GM18861 (cell line): ENCODE measurements at regions not wholly inside any gene's neighbourhood (a gene's known extent, or its start where the extent isn't known, plus 50 kb on each side); places are given as distances from the start of the nearest gene placed in this dataset.

ENCODE experiments used
- ATAC-seq: cut with Tn5 transposase; IDR thresholded peaks from one replicate; pipeline ENCODE4 v1.9.1; 2021; ENCODE audit not compliant: unreplicated experiment

GRCh38 chr15:47177177-47177576 is 540.1 kb upstream of the SEMA6D start:
- ATAC-seq, result no peak

- ATAC-seq, result no peak
Measured at GRCh38 chr15:47179988-47180387, 537.3 kb upstream of the SEMA6D start.

GRCh38 chr15:47182818-47183217 is 534.5 kb upstream of the SEMA6D start:
- no peak for ATAC-seq

GRCh38 chr15:47184003-47184907 is 533.0 kb upstream of the SEMA6D start:
- ATAC-seq, result no peak

- ATAC-seq, result no peak
Measured at GRCh38 chr15:47184908-47185801, 532.1 kb upstream of the SEMA6D start.

GRCh38 chr15:47186075-47186474 is 531.2 kb upstream of the SEMA6D start:
- ATAC-seq, result no peak

GRCh38 chr15:47188758-47189507 is 528.4 kb upstream of the SEMA6D start:
- no peak for ATAC-seq

- no peak for ATAC-seq
Measured at GRCh38 chr15:47194718-47195117, 522.6 kb upstream of the SEMA6D start.

GRCh38 chr15:47196048-47196447 is 521.3 kb upstream of the SEMA6D start:
- peak; percentile 91 for ATAC-seq

- no peak for ATAC-seq
Measured at GRCh38 chr15:47203993-47204392, 513.3 kb upstream of the SEMA6D start.

- ATAC-seq, result no peak
Measured at GRCh38 chr15:47206358-47206978, 510.8 kb upstream of the SEMA6D start.

- no peak for ATAC-seq
Measured at GRCh38 chr15:47209591-47209990, 507.7 kb upstream of the SEMA6D start.

- no peak for ATAC-seq
Measured at GRCh38 chr15:47212222-47213010, 504.9 kb upstream of the SEMA6D start.

GRCh38 chr15:47213883-47214282 is 503.4 kb upstream of the SEMA6D start:
- ATAC-seq, result no peak

- ATAC-seq, result no peak
Measured at GRCh38 chr15:47218295-47218694, 499.0 kb upstream of the SEMA6D start.

GRCh38 chr15:47244361-47244760 is 472.9 kb upstream of the SEMA6D start:
- ATAC-seq, result no peak

- ATAC-seq, result no peak
Measured at GRCh38 chr15:47246317-47246716, 471.0 kb upstream of the SEMA6D start.

GRCh38 chr15:47258521-47258920 is 458.8 kb upstream of the SEMA6D start:
- ATAC-seq, result no peak

- no peak for ATAC-seq
Measured at GRCh38 chr15:47265686-47266085, 451.6 kb upstream of the SEMA6D start.

- ATAC-seq, result no peak
Measured at GRCh38 chr15:47266566-47266965, 450.7 kb upstream of the SEMA6D start.
